GM13976 (cell line): ENCODE measurements at regions not wholly inside any gene's neighbourhood (a gene's known extent, or its start where the extent isn't known, plus 50 kb on each side); places are given as distances from the start of the nearest gene placed in this dataset.
"Not testable (repeated sequence)": the region's sequence is repeated elsewhere in the genome, so short reads cannot be mapped to it uniquely, and the experiment has no call there.

Source experiments
- DNase-seq: peaks from one replicate; pipeline ENCODE4 v3.0.0; 2012; ENCODE audit warnings: low spot score
- CTCF ChIP-seq: IDR thresholded peaks from 2 replicates; pipeline ENCODE4 v1.5.1; 2012; ENCODE audit warnings: borderline replicate concordance, mild to moderate bottlenecking; ENCODE audit not compliant: insufficient read depth; ENCODE audit errors: extremely low read depth, missing control alignments, control extremely low read depth
- in situ Hi-C: fragments of 300-500 bp; cut with MboI; formaldehyde crosslinking; loops from one replicate; pipeline ENCODE4 v1.12.0; 2022; ENCODE audit warnings: low sequenced_read_pairs, mixed read lengths, inconsistent platforms; ENCODE audit not compliant: unreplicated experiment

GRCh38 chr16:88144028-88144511 is 192.8 kb downstream of the BANP start:
- in situ Hi-C loops = no loop called here
- DNase-seq = no peak
- no peak for TF ChIP-seq CTCF

GRCh38 chr16:88145376-88145775 is 194.1 kb downstream of the BANP start:
- DNase-seq, in situ Hi-C loops: not testable (repeated sequence)

GRCh38 chr16:88145824-88146405 is 194.7 kb downstream of the BANP start:
- DNase-seq, in situ Hi-C loops: not testable (repeated sequence)

GRCh38 chr16:88148078-88148477 is 196.8 kb downstream of the BANP start:
- DNase-seq, in situ Hi-C loops: not testable (repeated sequence)

GRCh38 chr16:88148682-88149081 is 197.4 kb downstream of the BANP start:
- in situ Hi-C loops, DNase-seq: not testable (repeated sequence)

GRCh38 chr16:88149158-88149603 is 197.9 kb downstream of the BANP start:
- DNase-seq, in situ Hi-C loops: not testable (repeated sequence)

GRCh38 chr16:88149663-88150062 is 198.4 kb downstream of the BANP start:
- DNase-seq, in situ Hi-C loops: not testable (repeated sequence)

GRCh38 chr16:88150456-88151128 is 199.4 kb downstream of the BANP start:
- DNase-seq, in situ Hi-C loops: not testable (repeated sequence)

GRCh38 chr16:88151129-88151499 is 199.9 kb downstream of the BANP start:
- DNase-seq, in situ Hi-C loops: not testable (repeated sequence)

- DNase-seq, in situ Hi-C loops: not testable (repeated sequence)
These were observed 200.9 kb downstream of the BANP start for GRCh38 chr16:88151859-88152843.

- DNase-seq, in situ Hi-C loops: not testable (repeated sequence)
These were observed 201.6 kb downstream of the BANP start for GRCh38 chr16:88152879-88153278.

GRCh38 chr16:88153516-88153915 is 202.3 kb downstream of the BANP start:
- in situ Hi-C loops, DNase-seq: not testable (repeated sequence)

GRCh38 chr16:88154886-88155285 is 203.7 kb downstream of the BANP start:
- not testable (repeated sequence) for DNase-seq

GRCh38 chr16:88155681-88156080 is 204.4 kb downstream of the BANP start:
- in situ Hi-C loops, DNase-seq: not testable (repeated sequence)

More at GRCh38 chr16:88154886-88155285, 203.7 kb downstream of the BANP start:
- in situ Hi-C loops = not testable (repeated sequence)

- in situ Hi-C loops, DNase-seq: not testable (repeated sequence)
These were observed 205.5 kb downstream of the BANP start for GRCh38 chr16:88156640-88157283.

GRCh38 chr16:88157686-88158085 is 206.5 kb downstream of the BANP start:
- in situ Hi-C loops, DNase-seq: not testable (repeated sequence)
